GM23248 (cell line): ENCODE measurements at regions not wholly inside any gene's neighbourhood (a gene's known extent, or its start where the extent isn't known, plus 50 kb on each side); places are given as distances from the start of the nearest gene placed in this dataset.

Source experiments
- EZH2 ChIP-seq: fragments of 200-600 bp; sonication (generic); IDR thresholded peaks from 2 replicates; pipeline ENCODE4 v1.6.1; 2018; ENCODE audit warnings: antibody characterized with exemption, mild to moderate bottlenecking; ENCODE audit not compliant: insufficient read depth, poor library complexity, severe bottlenecking
- EZH2phosphoT487 ChIP-seq: fragments of 200-600 bp; sonication (generic); IDR thresholded peaks from 2 replicates; pipeline ENCODE4 v1.6.1; 2018; ENCODE audit warnings: antibody characterized with exemption, moderate library complexity, mild to moderate bottlenecking, low read depth; ENCODE audit not compliant: insufficient read depth

DNA sequence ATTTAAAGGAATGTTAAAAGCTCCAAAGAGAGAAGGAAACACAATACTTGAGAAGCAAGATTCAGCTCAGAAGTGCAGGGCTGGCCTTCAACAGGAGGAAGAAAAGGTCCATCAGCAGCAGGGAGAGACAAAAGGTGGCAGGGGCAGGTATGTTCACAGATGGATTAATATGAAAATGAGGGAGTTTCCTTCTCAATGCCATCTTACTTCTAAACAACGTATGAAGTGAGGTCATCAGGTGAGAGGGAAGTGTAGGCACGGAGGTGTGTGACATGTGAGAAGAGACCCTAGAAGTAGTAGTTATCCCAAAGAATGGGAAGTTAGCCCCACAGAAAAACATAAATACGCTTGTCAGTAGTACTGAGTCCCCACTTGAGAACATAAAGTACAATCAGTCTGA, 122.5 kb downstream of the CCER1 start:
- TF ChIP-seq EZH2phosphoT487, result no peak
- TF ChIP-seq EZH2, result no peak
